ENCODE measurements at regions not wholly inside any gene's neighbourhood (a gene's known extent, or its start where the extent isn't known, plus 50 kb on each side); places are given as distances from the start of the nearest gene placed in this dataset.

DNA sequence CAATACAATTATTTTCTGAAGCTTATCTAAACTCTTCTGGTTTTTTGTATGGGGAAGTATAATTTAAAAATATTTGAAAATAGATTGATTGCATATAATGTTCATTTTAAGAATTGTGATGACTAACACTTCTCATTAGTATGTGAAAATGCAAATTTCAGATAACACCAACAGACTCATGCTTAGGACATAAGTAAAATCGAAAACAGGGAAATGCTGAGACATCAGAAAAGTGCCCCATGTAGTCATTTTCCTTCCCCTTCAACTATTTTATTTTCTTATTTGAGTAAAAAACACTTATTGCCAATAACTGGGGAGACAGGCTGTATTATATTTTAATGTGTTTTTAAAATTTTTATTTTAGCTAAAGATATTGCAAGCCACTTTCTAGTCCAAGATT is 814.7 kb downstream of the GALC start:
- H3K9me3 ChIP-seq (ENCODE audit: low read depth, low read length) = no peaks in the 10 kb centered on the region
- no peaks in the 10 kb centered on the region for H3K4me1 ChIP-seq (ENCODE audit: insufficient read depth, low read length)
- no peaks in the 10 kb centered on the region for H3K36me3 ChIP-seq (ENCODE audit: insufficient read depth, low read length)
- TF ChIP-seq CTCF (IDR thresholded peaks at IDR 0.05; ENCODE audit: extremely low read depth, low read depth, low read length) = no peak
- H3K27me3 ChIP-seq (ENCODE audit: insufficient read depth, low read length) = no peaks in the 10 kb centered on the region
- no peak overlapping the region for H2AFZ ChIP-seq (ENCODE audit: low read length)
- H3K27ac ChIP-seq (ENCODE audit: low read depth, low read length) = no peak overlapping the region
- no peak for DNase-seq (ENCODE audit: insufficient read length, low spot score, missing footprints)
- no peak overlapping the region for H3K4me3 ChIP-seq (ENCODE audit: insufficient read depth, low read length)
- no peak overlapping the region for H3K4me2 ChIP-seq (ENCODE audit: insufficient read depth, low read length)
- H3K79me2 ChIP-seq (ENCODE audit: insufficient read depth, low read length) = no peaks in the 10 kb centered on the region
- H4K20me1 ChIP-seq (ENCODE audit: insufficient read depth, low read length) = no peaks in the 10 kb centered on the region

DNA sequence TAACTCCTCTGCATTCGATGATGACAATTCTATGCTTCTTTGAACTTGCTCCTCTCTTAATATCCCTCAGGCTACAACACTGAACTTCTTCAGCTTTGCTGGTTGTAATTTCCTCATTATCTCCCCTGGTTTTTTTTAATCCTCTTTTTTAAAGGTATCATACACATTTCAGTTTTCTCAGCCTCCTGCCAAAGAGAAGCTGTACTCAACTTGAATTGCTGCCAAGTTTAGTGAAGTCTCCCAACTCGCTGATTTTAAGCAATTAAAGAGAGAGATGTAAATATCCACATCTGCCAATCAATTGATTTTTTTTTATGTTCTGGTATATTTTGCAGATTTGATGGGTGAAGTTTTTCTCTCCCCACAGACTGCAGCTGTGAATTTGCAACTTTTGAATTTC is 817.8 kb downstream of the GALC start:
- no peaks in the 10 kb centered on the region for H3K4me1 ChIP-seq (ENCODE audit: insufficient read depth, low read length)
- H3K79me2 ChIP-seq (ENCODE audit: insufficient read depth, low read length) = no peaks in the 10 kb centered on the region
- no peak overlapping the region for H3K4me3 ChIP-seq (ENCODE audit: insufficient read depth, low read length)
- DNase-seq (ENCODE audit: insufficient read length, low spot score, missing footprints) = no peak
- H3K9me3 ChIP-seq (ENCODE audit: low read depth, low read length) = no peaks in the 10 kb centered on the region
- no peaks in the 10 kb centered on the region for H3K27me3 ChIP-seq (ENCODE audit: insufficient read depth, low read length)
- no peak overlapping the region for H3K4me2 ChIP-seq (ENCODE audit: insufficient read depth, low read length)
- no peak overlapping the region for H2AFZ ChIP-seq (ENCODE audit: low read length)
- no peak overlapping the region for H3K27ac ChIP-seq (ENCODE audit: low read depth, low read length)
- H4K20me1 ChIP-seq (ENCODE audit: insufficient read depth, low read length) = no peaks in the 10 kb centered on the region
- H3K36me3 ChIP-seq (ENCODE audit: insufficient read depth, low read length) = no peaks in the 10 kb centered on the region
- no peak for TF ChIP-seq CTCF (IDR thresholded peaks at IDR 0.05; ENCODE audit: extremely low read depth, low read depth, low read length)

DNA sequence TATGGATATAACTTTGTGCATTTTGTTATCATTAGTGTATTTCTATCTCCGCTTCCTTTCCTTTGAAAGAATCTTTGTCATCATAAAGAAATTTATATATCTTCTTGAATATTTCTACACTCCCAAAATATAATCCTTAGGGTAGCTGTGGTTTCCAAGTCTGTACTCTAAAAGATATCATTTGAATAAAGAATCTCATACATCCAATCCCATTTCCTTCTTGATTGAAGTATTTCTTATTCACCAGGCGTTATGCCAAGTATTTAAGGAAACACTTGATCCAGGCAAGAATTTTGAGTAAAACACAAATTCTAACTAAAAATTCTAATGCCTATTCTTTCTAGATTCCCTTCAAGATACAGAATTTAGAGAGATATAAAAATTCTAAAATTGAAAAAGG is 821.8 kb downstream of the GALC start:
- no peak overlapping the region for H3K4me3 ChIP-seq (ENCODE audit: insufficient read depth, low read length)
- H3K4me1 ChIP-seq (ENCODE audit: insufficient read depth, low read length) = no peaks in the 10 kb centered on the region
- H3K4me2 ChIP-seq (ENCODE audit: insufficient read depth, low read length) = no peak overlapping the region
- no peaks in the 10 kb centered on the region for H3K79me2 ChIP-seq (ENCODE audit: insufficient read depth, low read length)
- H4K20me1 ChIP-seq (ENCODE audit: insufficient read depth, low read length) = no peaks in the 10 kb centered on the region
- H2AFZ ChIP-seq (ENCODE audit: low read length) = no peak overlapping the region
- DNase-seq (ENCODE audit: insufficient read length, low spot score, missing footprints) = no peak
- no peaks in the 10 kb centered on the region for H3K27me3 ChIP-seq (ENCODE audit: insufficient read depth, low read length)
- TF ChIP-seq CTCF (IDR thresholded peaks at IDR 0.05; ENCODE audit: extremely low read depth, low read depth, low read length) = no peak
- H3K36me3 ChIP-seq (ENCODE audit: insufficient read depth, low read length) = no peaks in the 10 kb centered on the region
- H3K27ac ChIP-seq (ENCODE audit: low read depth, low read length) = no peak overlapping the region
- no peaks in the 10 kb centered on the region for H3K9me3 ChIP-seq (ENCODE audit: low read depth, low read length)

DNA sequence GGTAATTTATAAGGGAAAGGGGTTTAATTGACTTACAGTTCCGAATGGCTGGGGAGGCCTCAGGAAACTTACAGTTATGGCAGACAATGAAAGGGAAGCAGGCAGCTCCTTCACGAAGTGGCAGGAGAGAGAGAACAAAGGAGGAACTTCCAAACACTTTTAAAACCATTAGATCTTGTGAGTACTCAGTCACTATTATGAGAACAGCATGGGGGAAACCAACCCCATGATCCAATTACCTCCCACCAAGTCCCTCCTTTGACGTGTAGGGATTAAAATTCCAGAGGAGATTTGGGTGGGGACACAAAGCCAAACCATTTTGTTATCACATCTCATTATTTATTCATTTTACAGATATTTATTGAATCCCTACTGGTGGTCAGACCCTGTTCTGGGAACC is 822.8 kb downstream of the GALC start:
- Histone ChIP-seq H3K79me2 (ENCODE audit: insufficient read depth, low read length) (no peaks in the 10 kb centered on the region), H4K20me1 (ENCODE audit: insufficient read depth, low read length) (no peaks in the 10 kb centered on the region), H3K4me3 (ENCODE audit: insufficient read depth, low read length) (no peak overlapping the region), H3K4me1 (ENCODE audit: insufficient read depth, low read length) (no peaks in the 10 kb centered on the region), H2AFZ (ENCODE audit: low read length) (no peak overlapping the region), H3K27ac (ENCODE audit: low read depth, low read length) (no peak overlapping the region), H3K36me3 (ENCODE audit: insufficient read depth, low read length) (no peaks in the 10 kb centered on the region), H3K27me3 (ENCODE audit: insufficient read depth, low read length) (no peaks in the 10 kb centered on the region), H3K4me2 (ENCODE audit: insufficient read depth, low read length) (no peak overlapping the region), H3K9me3 (ENCODE audit: low read depth, low read length) (no peaks in the 10 kb centered on the region)
- no peak for TF ChIP-seq CTCF (IDR thresholded peaks at IDR 0.05; ENCODE audit: extremely low read depth, low read depth, low read length)
- no peak for DNase-seq (ENCODE audit: insufficient read length, low spot score, missing footprints)
